ENCODE measurements at regions not wholly inside any gene's neighbourhood (a gene's known extent, or its start where the extent isn't known, plus 50 kb on each side); places are given as distances from the start of the nearest gene placed in this dataset.

GRCh38 chr5:158607088-158607487 lies 492.6 kb downstream of the EBF1 start:
- Histone ChIP-seq H3K27me3 (no peaks in the 10 kb centered on the region), H3K4me1 (no peaks in the 10 kb centered on the region), H3K9me3 (no peaks in the 10 kb centered on the region), H3K36me3 (no peaks in the 10 kb centered on the region), H3K4me3 (no peak overlapping the region), H3K27ac (no peak overlapping the region)
- DNase-seq: no peak
- WGBS, 5 donors: 90 to 94% (median 92%) methylated on average over 2 of the region's 2 CpGs
- TF ChIP-seq CTCF (IDR thresholded peaks at IDR 0.05): no peak
- TF ChIP-seq EP300 (IDR thresholded peaks at IDR 0.05): no peak
- TF ChIP-seq POLR2A (IDR thresholded peaks at IDR 0.05): no peak
- no peak for TF ChIP-seq POLR2AphosphoS5 (IDR thresholded peaks at IDR 0.05)
- intact Hi-C loops (cut with DNase I; ENCODE audit: low total_unique reads): no loop called here

- no peak for DNase-seq
- no peaks in the 10 kb centered on the region for H3K36me3 ChIP-seq
- no peak overlapping the region for H3K4me3 ChIP-seq
- no peak overlapping the region for H3K27ac ChIP-seq
- 52 to 68% (median 58%) methylated on average over 3 of the region's 3 CpGs for WGBS, 5 donors
- H3K4me1 ChIP-seq: no peaks in the 10 kb centered on the region
- TF ChIP-seq POLR2A (IDR thresholded peaks at IDR 0.05) (no peak), POLR2AphosphoS5 (IDR thresholded peaks at IDR 0.05) (no peak), CTCF (IDR thresholded peaks at IDR 0.05) (no peak), EP300 (IDR thresholded peaks at IDR 0.05) (no peak)
- intact Hi-C loops (cut with DNase I; ENCODE audit: low total_unique reads): no loop called here
- H3K9me3 ChIP-seq: no peaks in the 10 kb centered on the region
- H3K27me3 ChIP-seq: no peaks in the 10 kb centered on the region
These were observed 493.5 kb downstream of the EBF1 start for GRCh38 chr5:158606233-158606632.

GRCh38 chr5:158602981-158603380 lies 496.7 kb downstream of the EBF1 start:
- TF ChIP-seq POLR2AphosphoS5 (IDR thresholded peaks at IDR 0.05): no peak
- TF ChIP-seq POLR2A (IDR thresholded peaks at IDR 0.05): no peak
- no peak for TF ChIP-seq EP300 (IDR thresholded peaks at IDR 0.05)
- no peak for TF ChIP-seq CTCF (IDR thresholded peaks at IDR 0.05)
- Histone ChIP-seq H3K27me3 (no peaks in the 10 kb centered on the region), H3K4me1 (no peaks in the 10 kb centered on the region), H3K27ac (no peak overlapping the region), H3K4me3 (no peak overlapping the region), H3K36me3 (no peaks in the 10 kb centered on the region), H3K9me3 (no peaks in the 10 kb centered on the region)
- DNase-seq: no peak
- intact Hi-C loops (cut with DNase I; ENCODE audit: low total_unique reads): no loop called here
- WGBS, 5 donors: 92 to 97% (median 94%) methylated on average over 4 of the region's 4 CpGs

- Histone ChIP-seq H3K36me3 (no peaks in the 10 kb centered on the region), H3K27me3 (no peaks in the 10 kb centered on the region), H3K27ac (no peak overlapping the region), H3K4me1 (no peaks in the 10 kb centered on the region), H3K4me3 (no peak overlapping the region), H3K9me3 (no peaks in the 10 kb centered on the region)
- TF ChIP-seq EP300 (IDR thresholded peaks at IDR 0.05) (no peak), POLR2AphosphoS5 (IDR thresholded peaks at IDR 0.05) (no peak), POLR2A (IDR thresholded peaks at IDR 0.05) (no peak), CTCF (IDR thresholded peaks at IDR 0.05) (no peak)
- WGBS, 5 donors: 85 to 97% (median 93%) methylated on average over 3 of the region's 3 CpGs
- DNase-seq: no peak
- intact Hi-C loops (cut with DNase I; ENCODE audit: low total_unique reads): no loop called here
These were observed 498.6 kb downstream of the EBF1 start for GRCh38 chr5:158601118-158601517.
